ENCODE measurements at regions not wholly inside any gene's neighbourhood (a gene's known extent, or its start where the extent isn't known, plus 50 kb on each side); places are given as distances from the start of the nearest gene placed in this dataset.
"Not testable (repeated sequence)": the region's sequence is repeated elsewhere in the genome, so short reads cannot be mapped to it uniquely, and the experiment has no call there.

- Mint-ChIP-seq H3K27me3 (ENCODE audit: low read depth) (no peaks in the 10 kb centered on the region), H3K4me1 (no peaks in the 10 kb centered on the region), H3K4me3 (no peak overlapping the region), H3K27ac (no peak overlapping the region), H3K9me3 (peaks cover 43% of the 10 kb centered on the region), H3K36me3 (ENCODE audit: low read depth) (no peaks in the 10 kb centered on the region)
- TF ChIP-seq, protein P1, sequence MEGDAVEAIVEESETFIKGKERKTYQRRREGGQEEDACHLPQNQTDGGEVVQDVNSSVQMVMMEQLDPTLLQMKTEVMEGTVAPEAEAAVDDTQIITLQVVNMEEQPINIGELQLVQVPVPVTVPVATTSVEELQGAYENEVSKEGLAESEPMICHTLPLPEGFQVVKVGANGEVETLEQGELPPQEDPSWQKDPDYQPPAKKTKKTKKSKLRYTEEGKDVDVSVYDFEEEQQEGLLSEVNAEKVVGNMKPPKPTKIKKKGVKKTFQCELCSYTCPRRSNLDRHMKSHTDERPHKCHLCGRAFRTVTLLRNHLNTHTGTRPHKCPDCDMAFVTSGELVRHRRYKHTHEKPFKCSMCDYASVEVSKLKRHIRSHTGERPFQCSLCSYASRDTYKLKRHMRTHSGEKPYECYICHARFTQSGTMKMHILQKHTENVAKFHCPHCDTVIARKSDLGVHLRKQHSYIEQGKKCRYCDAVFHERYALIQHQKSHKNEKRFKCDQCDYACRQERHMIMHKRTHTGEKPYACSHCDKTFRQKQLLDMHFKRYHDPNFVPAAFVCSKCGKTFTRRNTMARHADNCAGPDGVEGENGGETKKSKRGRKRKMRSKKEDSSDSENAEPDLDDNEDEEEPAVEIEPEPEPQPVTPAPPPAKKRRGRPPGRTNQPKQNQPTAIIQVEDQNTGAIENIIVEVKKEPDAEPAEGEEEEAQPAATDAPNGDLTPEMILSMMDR (IDR thresholded peaks at IDR 0.05; ENCODE audit: unreplicated experiment in 3 of 3): no peak
Observed at GRCh38 chrX:65331371-65331770, 203.2 kb downstream of the LAS1L start.

- Mint-ChIP-seq H3K4me3 (no peak overlapping the region), H3K27ac (no peak overlapping the region)
Observed at GRCh38 chrX:65300104-65300809, 234.3 kb downstream of the LAS1L start.

DNA sequence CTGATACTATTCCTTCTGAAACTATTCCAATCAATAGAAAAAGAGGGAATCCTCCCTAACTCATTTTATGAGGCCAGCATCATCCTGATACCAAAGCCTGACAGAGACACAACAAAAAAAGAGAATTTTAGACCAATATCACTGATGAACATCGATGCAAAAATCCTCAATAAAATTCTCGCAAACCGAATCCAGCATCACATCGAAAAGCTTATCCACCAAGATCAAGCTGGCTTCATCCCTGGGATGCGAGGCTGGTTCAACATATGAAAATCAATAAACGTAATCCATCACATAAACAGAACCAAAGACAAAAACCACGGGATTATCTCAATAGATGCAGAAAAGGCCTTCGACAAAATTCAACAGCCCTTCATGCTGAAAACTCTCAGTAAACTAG lies 251.7 kb downstream of the LAS1L start:
- peaks cover 50% of the 10 kb centered on the region for H3K9me3 Mint-ChIP-seq
- not testable (repeated sequence) for H3K27me3 Mint-ChIP-seq (ENCODE audit: low read depth); H3K36me3 Mint-ChIP-seq (ENCODE audit: low read depth); H3K4me3 Mint-ChIP-seq; H3K4me1 Mint-ChIP-seq; H3K27ac Mint-ChIP-seq

More at GRCh38 chrX:65300104-65300809, 234.3 kb downstream of the LAS1L start:
- Mint-ChIP-seq H3K36me3 (ENCODE audit: low read depth) (no peaks in the 10 kb centered on the region), H3K27me3 (ENCODE audit: low read depth) (peaks cover under 1% of the 10 kb centered on the region), H3K9me3 (peaks cover 43% of the 10 kb centered on the region), H3K4me1 (no peaks in the 10 kb centered on the region)
- TF ChIP-seq, protein P1 (IDR thresholded peaks at IDR 0.05; ENCODE audit: unreplicated experiment in 3 of 3): no peak

DNA sequence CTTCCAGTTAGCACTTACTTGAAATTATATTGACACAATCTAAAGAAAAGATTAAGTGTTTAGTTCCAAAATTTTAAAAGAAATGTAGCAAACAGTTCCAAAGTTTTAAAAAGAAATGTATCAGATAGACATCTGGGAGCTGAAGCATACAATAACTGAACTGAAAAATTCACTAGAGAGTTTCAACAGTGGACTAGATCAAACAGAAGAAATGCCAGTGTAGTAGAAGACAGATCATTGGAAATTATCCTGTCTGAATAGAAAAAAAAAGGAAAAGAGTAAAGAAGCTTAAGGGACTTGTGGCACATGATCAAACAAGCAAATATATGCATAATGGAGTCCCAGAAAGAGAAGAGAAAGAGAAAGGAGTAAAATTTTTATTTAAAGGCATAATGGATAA lies 261.4 kb downstream of the LAS1L start:
- no peak overlapping the region for H3K4me3 Mint-ChIP-seq
- H3K27me3 Mint-ChIP-seq (ENCODE audit: low read depth): no peaks in the 10 kb centered on the region

DNA sequence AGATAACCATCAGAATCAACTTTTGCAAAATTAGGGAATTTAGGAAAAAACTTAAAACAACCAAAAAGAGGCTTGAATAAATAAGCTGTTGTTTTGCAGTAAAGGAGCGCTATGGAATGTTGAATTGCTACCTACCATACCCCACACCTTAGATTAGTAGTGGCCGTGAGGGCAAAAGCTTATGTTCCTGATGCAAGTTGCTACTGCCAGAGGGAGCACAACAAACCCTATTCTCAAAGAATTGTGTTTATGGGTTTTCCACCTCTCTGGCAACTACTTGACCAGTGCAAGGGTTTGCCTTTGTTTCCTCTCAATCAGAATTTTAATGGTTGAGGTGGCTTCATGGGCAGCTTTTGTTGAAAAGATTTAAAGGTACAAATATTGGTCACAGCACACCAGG lies 268.1 kb downstream of the LAS1L start:
- H3K9me3 Mint-ChIP-seq: peaks cover 23% of the 10 kb centered on the region
- no peak overlapping the region for H3K4me3 Mint-ChIP-seq
- no peak overlapping the region for H3K27ac Mint-ChIP-seq
- no peaks in the 10 kb centered on the region for H3K27me3 Mint-ChIP-seq (ENCODE audit: low read depth)
- no peaks in the 10 kb centered on the region for H3K36me3 Mint-ChIP-seq (ENCODE audit: low read depth)
- H3K4me1 Mint-ChIP-seq: no peaks in the 10 kb centered on the region
- TF ChIP-seq, protein P1 (IDR thresholded peaks at IDR 0.05; ENCODE audit: unreplicated experiment in 3 of 3): no peak

More for the DNA sequence above, 261.4 kb downstream of the LAS1L start:
- H3K9me3 Mint-ChIP-seq: peaks cover 44% of the 10 kb centered on the region
- no peak overlapping the region for H3K27ac Mint-ChIP-seq
- TF ChIP-seq, protein P1 (IDR thresholded peaks at IDR 0.05; ENCODE audit: unreplicated experiment in 3 of 3): no peak
- H3K36me3 Mint-ChIP-seq (ENCODE audit: low read depth): no peaks in the 10 kb centered on the region
- H3K4me1 Mint-ChIP-seq: no peaks in the 10 kb centered on the region

DNA sequence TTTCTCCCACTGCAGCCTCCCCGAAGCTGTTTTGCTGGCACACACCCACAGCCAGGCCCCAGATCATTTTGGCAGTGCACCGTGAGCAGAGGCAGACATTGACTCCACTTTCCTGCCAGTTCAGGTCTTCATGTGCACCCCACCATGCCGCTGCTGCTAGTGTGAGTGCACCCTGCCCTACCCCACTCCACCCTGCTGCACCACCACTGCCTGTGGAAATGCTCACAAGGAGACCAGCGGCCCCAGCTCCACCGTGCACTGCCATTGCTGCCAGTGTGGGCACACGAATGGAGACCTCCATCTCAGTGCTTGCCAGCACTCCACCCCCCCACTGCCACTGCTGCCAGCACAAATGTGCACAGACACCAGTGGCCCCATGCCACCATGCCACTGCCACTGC lies 277.6 kb upstream of the ZC4H2 start:
- Mint-ChIP-seq H3K9me3 (peaks cover 52% of the 10 kb centered on the region), H3K27ac (no peak overlapping the region), H3K4me1 (no peaks in the 10 kb centered on the region), H3K4me3 (no peak overlapping the region), H3K36me3 (ENCODE audit: low read depth) (no peaks in the 10 kb centered on the region), H3K27me3 (ENCODE audit: low read depth) (no peaks in the 10 kb centered on the region)
- TF ChIP-seq, protein P1 (IDR thresholded peaks at IDR 0.05; ENCODE audit: unreplicated experiment in 3 of 3): no peak

All from nephron (organoid).